Gastrocnemius medialis (tissue), 4 donors: ENCODE measurements at regions not wholly inside any gene's neighbourhood (a gene's known extent, or its start where the extent isn't known, plus 50 kb on each side); places are given as distances from the start of the nearest gene placed in this dataset.

Experiments used
- ATAC-seq, 2 donors: fragments of 150-250 bp; one replicate each; pipeline ENCODE4 v1.9.1; 2016
- DNase-seq, 2 donors: peaks; one replicate each; pipeline ENCODE4 v3.0.0-alpha.2; 2019
- H3K27ac ChIP-seq, 4 donors: fragments of 200-600 bp; sonication (generic); 1 replicate in 1 of 4; 2 replicates in 3 of 4; pipeline ENCODE4 v1.5.1; 2016 to 2018; ENCODE audit warnings: mild to moderate bottlenecking in 2 of 4, moderate library complexity in 1 of 4
- H3K27me3 ChIP-seq, 3 donors: fragments of 200-600 bp; sonication (generic) in 2 of 3; 1 replicate in 1 of 3; 2 replicates in 2 of 3; pipeline versions ENCODE4 v1.5.1 to v1.6.0; 2016 to 2019; ENCODE audit warnings: mild to moderate bottlenecking in 1 of 3, moderate library complexity in 1 of 3
- H3K36me3 ChIP-seq, 2 donors: fragments of 200-600 bp; sonication (generic) in 1 of 2; one replicate each; pipeline ENCODE4 v1.5.1; 2017 to 2018
- H3K4me1 ChIP-seq, 2 donors: fragments of 200-600 bp; sonication (generic) in 1 of 2; one replicate each; pipeline ENCODE4 v1.5.1; 2016 to 2017; ENCODE audit warnings: mild to moderate bottlenecking in 2 of 2
- H3K4me3 ChIP-seq, 4 donors: fragments of 200-600 bp; sonication (generic) in 3 of 4; 1 replicate in 1 of 4; 2 replicates in 3 of 4; pipeline ENCODE4 v1.5.1; 2016 to 2019; ENCODE audit warnings: mild to moderate bottlenecking in 2 of 4
- H3K9me3 ChIP-seq, 3 donors: fragments of 200-600 bp; sonication (generic) in 2 of 3; 1 replicate in 1 of 3; 2 replicates in 2 of 3; pipeline ENCODE4 v1.5.1; 2016 to 2019
- POLR2A ChIP-seq, 2 donors: fragments of 450-650 bp; IDR thresholded peaks; one replicate each; pipeline ENCODE4 v1.6.1; 2017; ENCODE audit warnings: antibody characterized with exemption in 2 of 2, mild to moderate bottlenecking in 2 of 2, moderate library complexity in 2 of 2
- in situ Hi-C, 4 donors: fragments of 200-750 bp; cut with MboI; loops; one replicate each; pipeline versions ENCODE4 v1.15.0 to v1.8.0; 2017; ENCODE audit warnings: low sequenced_read_pairs in 4 of 4
- intact Hi-C: fragments of 100-400 bp; cut with DNase I; formaldehyde crosslinking; loops from one replicate; pipeline ENCODE4 v1.15.1; 2023; ENCODE audit warnings: low total_unique reads
- TF ChIP-seq, protein P1 (sequence below), 5 experiments: fragments of 450-650 bp in 3 of 5; fragments of 200-600 bp in 2 of 5; sonication (generic) in 2 of 5; IDR thresholded peaks in 4 of 5; conservative IDR thresholded peaks in 1 of 5; 1 replicate in 4 of 5; 2 replicates in 1 of 5; pipeline ENCODE4 v1.5.1; 2016 to 2019; ENCODE audit warnings: antibody characterized with exemption in 5 of 5, mild to moderate bottlenecking in 3 of 5, moderate library complexity in 3 of 5

DNA sequence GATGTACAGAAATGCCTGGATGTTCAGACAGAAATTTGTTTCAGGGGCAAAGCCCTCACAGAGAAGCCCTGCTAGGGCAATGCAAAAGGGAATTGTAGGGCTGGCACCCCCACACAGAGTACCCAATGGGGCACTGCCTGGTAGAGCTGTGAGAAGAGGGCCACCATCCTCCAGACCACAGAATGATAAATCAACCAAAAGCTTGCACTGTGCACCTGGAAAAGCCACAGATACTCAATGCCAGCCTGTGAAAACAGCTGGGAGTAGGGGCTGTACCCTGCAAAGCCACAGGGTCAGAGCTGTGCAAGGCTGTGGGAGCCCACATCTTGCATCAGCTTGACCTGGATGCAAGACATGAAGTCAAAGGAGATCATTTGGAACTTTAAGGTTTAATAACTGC lies 477.9 kb upstream of the NECTIN3 start:
- in situ Hi-C loops (no loop called here), intact Hi-C loops (no loop called here)
- DNase-seq, result no peak
- H3K4me1 ChIP-seq, result no peaks in the 10 kb centered on the region
- no peak overlapping the region for H3K4me3 ChIP-seq
- H3K36me3 ChIP-seq, result no peaks in the 10 kb centered on the region
- ATAC-seq, result no peak
- TF ChIP-seq POLR2A (IDR thresholded peaks at IDR 0.05), result no peak
- TF ChIP-seq, protein P1, sequence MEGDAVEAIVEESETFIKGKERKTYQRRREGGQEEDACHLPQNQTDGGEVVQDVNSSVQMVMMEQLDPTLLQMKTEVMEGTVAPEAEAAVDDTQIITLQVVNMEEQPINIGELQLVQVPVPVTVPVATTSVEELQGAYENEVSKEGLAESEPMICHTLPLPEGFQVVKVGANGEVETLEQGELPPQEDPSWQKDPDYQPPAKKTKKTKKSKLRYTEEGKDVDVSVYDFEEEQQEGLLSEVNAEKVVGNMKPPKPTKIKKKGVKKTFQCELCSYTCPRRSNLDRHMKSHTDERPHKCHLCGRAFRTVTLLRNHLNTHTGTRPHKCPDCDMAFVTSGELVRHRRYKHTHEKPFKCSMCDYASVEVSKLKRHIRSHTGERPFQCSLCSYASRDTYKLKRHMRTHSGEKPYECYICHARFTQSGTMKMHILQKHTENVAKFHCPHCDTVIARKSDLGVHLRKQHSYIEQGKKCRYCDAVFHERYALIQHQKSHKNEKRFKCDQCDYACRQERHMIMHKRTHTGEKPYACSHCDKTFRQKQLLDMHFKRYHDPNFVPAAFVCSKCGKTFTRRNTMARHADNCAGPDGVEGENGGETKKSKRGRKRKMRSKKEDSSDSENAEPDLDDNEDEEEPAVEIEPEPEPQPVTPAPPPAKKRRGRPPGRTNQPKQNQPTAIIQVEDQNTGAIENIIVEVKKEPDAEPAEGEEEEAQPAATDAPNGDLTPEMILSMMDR (IDR thresholded peaks at IDR 0.05 in 4 of 5, conservative IDR thresholded peaks at IDR 0.05 in 1 of 5), result no peak
- no peaks in the 10 kb centered on the region for H3K9me3 ChIP-seq
- H3K27me3 ChIP-seq, result no peaks in the 10 kb centered on the region
- H3K27ac ChIP-seq, result no peak overlapping the region

DNA sequence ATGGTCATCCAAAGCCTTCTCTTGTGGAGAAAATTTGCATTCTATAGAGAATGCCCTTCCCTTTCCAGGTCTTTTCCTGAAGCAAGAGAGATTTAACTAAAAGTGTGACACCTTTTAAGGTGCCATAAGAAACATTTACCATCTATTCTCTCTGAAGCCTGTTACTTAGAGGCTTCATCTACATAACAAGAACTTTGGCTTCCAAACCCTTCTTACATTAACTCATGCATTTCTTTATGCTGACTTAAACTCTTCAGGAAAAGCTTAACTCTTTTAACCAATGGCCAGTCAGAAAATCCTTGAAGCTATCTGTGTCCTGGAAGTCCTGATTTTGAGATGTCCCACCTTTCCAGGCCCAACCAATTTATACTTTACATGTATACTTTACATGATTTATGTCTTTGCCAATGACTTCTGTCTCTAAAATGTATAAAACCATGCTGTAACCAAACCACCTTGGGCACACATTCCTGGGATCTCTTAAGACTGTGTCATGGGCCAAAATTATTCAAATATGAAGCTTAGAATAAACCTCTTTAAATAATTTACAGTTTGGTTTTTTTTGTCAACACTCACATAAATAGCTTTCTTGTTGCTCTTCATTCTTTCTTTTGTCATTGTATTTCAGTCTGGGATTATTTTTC lies 472.6 kb upstream of the NECTIN3 start:
- ATAC-seq (no peak), DNase-seq (no peak)
- Histone ChIP-seq H3K9me3 (no peaks in the 10 kb centered on the region), H3K27me3 (no peaks in the 10 kb centered on the region), H3K4me1 (no peaks in the 10 kb centered on the region), H3K36me3 (no peaks in the 10 kb centered on the region), H3K27ac (no peak overlapping the region), H3K4me3 (no peak overlapping the region)
- TF ChIP-seq, protein P1 (IDR thresholded peaks at IDR 0.05 in 4 of 5, conservative IDR thresholded peaks at IDR 0.05 in 1 of 5), result no peak
- TF ChIP-seq POLR2A (IDR thresholded peaks at IDR 0.05), result no peak
- in situ Hi-C loops, result no loop called here
- intact Hi-C loops, result no loop called here

DNA sequence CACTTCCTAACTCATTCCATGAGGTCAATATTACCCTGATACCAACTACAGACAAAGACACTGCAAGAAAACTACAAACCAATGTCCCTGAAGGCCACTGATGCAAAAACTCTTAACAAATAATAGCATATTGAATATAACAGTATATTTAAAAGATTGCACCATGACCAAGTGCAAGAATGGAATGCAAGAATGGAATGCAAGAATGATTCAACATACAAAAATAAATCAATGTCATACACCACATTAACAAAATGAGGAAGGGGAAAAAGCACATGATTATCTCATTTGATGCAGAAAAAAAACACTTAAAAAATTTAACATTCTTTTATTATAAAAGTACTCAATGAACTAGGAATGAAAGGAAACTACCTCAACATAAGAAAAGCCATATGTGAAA lies 463.1 kb upstream of the NECTIN3 start:
- in situ Hi-C loops, result no loop called here
- DNase-seq, result no peak
- Histone ChIP-seq H3K27me3 (no peaks in the 10 kb centered on the region), H3K4me1 (no peaks in the 10 kb centered on the region), H3K4me3 (no peak overlapping the region), H3K9me3 (no peaks in the 10 kb centered on the region), H3K36me3 (no peaks in the 10 kb centered on the region), H3K27ac (no peak overlapping the region)
- no peak for ATAC-seq
- TF ChIP-seq, protein P1 (IDR thresholded peaks at IDR 0.05 in 4 of 5, conservative IDR thresholded peaks at IDR 0.05 in 1 of 5), result no peak
- no peak for TF ChIP-seq POLR2A (IDR thresholded peaks at IDR 0.05)
- intact Hi-C loops, result no loop called here

DNA sequence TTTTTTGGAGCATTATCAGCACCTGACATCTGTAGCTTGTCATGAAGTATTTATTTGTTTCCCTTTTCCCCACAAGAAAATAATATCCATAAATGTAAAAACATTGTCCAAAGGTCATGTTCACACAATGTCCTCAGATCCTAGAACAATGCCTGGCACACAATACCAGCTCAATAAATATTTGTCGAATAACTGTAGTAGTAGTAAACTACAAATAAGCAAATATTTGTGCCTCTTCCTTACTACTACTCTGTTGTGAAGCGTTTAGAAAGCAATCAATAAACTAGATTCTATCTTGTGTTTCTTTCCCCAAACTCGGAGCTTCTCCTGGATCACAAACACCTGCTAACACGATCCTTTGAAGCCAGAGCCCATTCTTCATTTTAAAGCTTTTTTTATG lies 459.6 kb upstream of the NECTIN3 start:
- H3K27ac ChIP-seq, result no peak overlapping the region
- in situ Hi-C loops (no loop called here), intact Hi-C loops (no loop called here)
- ATAC-seq (no peak), DNase-seq (no peak)
- no peak for TF ChIP-seq POLR2A (IDR thresholded peaks at IDR 0.05)
- TF ChIP-seq, protein P1 (IDR thresholded peaks at IDR 0.05 in 4 of 5, conservative IDR thresholded peaks at IDR 0.05 in 1 of 5), result no peak
- no peaks in the 10 kb centered on the region for H3K36me3 ChIP-seq
- H3K4me3 ChIP-seq, result no peak overlapping the region
- H3K27me3 ChIP-seq, result no peaks in the 10 kb centered on the region
- H3K9me3 ChIP-seq, result no peaks in the 10 kb centered on the region
- H3K4me1 ChIP-seq, result no peaks in the 10 kb centered on the region

DNA sequence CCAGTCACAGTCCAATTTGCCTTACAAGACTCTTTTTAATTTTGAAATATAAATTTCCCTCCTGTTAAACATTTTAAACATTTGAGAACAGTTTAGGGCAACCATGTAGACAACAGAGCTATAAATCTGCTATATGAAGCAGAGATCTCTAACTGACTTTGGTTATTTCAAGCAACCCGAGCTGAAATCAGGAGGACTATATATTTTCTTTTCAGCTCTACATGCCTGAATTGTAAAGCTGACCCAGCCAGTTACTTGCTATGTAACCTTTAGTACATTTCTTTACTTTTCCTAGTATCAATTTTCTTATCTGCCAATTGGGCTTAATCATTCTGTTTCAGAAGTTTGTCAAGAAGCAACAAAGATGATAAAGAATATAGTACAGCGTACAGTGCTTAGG lies 457.4 kb upstream of the NECTIN3 start:
- Histone ChIP-seq H3K9me3 (no peaks in the 10 kb centered on the region), H3K27ac (no peak overlapping the region), H3K27me3 (no peaks in the 10 kb centered on the region), H3K4me3 (no peak overlapping the region), H3K4me1 (no peaks in the 10 kb centered on the region), H3K36me3 (no peaks in the 10 kb centered on the region)
- intact Hi-C loops, result no loop called here
- ATAC-seq (no peak), DNase-seq (no peak)
- in situ Hi-C loops, result no loop called here
- TF ChIP-seq, protein P1 (IDR thresholded peaks at IDR 0.05 in 4 of 5, conservative IDR thresholded peaks at IDR 0.05 in 1 of 5), result no peak
- no peak for TF ChIP-seq POLR2A (IDR thresholded peaks at IDR 0.05)
